HG03565 (cell line): ENCODE measurements at regions not wholly inside any gene's neighbourhood (a gene's known extent, or its start where the extent isn't known, plus 50 kb on each side); places are given as distances from the start of the nearest gene placed in this dataset.
"Not testable (repeated sequence)": the region's sequence is repeated elsewhere in the genome, so short reads cannot be mapped to it uniquely, and the experiment has no call there.

Experiments
- ATAC-seq: cut with Tn5 transposase; IDR thresholded peaks from one replicate; pipeline ENCODE4 v1.9.1; 2021; ENCODE audit warnings: mild to moderate bottlenecking, moderate library complexity; ENCODE audit not compliant: unreplicated experiment

DNA sequence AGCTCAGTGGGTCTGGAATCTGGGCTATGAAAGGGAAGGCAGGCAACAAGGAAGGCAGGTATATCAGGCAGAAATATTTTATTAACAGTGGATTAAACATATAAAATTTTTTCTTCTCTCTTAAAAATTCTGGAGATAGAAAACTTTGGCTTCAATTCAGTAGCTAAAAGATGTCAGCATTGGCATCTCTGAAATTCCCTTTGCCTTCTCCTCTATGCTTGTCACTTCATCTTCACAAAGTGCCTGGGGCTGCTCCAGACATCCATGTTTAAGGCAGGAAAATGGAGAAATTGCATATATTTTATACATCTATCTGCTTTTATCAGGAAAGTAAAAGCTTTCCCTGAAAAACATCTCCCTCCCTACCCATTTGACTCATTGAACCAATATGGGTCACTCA, 894.1 kb upstream of the API5 start:
- ATAC-seq, result no peak

DNA sequence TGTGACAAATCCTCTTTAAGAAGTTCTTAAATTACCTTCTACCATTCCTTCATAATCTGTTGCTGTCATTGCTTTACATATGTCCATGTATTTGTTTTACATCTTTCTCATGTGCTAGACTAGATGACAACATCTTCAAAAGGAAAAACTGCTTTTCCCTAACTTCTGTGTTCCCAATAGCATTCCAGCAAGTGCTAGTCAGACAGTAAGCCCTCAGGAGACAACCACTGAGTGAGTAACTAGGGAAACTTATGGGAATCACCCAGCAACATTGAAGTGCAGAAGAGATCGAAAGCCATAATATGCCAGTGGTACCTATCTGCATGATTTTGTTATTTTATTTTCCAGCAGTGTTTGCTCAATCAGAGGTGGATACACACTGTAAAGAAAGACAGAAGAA, 889.7 kb upstream of the API5 start:
- no peak for ATAC-seq

DNA sequence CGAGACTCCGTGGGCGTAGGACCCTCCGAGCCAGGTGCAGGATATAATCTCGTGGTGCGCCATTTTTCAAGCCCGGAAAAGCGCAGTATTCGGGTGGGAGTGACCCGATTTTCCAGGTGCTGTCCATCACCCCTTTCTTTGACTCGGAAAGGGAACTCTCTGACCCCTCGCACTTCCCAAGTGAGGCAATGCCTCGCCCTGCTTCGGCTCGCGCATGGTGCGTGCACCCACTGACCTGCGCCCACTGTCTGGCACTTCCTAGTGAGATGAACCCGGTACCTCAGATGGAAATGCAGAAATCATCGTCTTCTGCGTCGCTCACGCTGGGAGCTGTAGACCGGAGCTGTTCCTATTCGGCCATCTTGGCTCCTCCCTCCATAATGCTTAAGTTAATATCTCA, 876.9 kb upstream of the API5 start:
- not testable (repeated sequence) for ATAC-seq

DNA sequence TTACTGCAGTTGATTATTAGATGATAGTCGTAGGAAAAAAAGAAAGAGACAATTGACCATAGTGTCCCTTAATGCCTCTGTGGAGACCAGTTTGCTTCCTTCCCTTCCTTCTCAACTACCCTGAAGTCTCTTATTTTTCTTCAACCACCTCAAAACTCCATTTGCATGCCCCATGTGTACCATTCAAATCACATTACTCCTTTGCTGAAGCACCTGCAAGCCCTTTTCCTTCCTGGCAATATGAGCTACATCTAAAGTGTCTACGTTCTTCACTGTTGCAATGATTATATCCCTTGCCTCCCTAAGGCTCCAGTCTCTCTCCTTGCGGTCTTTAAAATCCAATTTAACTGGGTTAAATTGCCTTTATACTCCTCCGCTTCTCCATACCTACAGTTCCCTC, 867.4 kb upstream of the API5 start:
- no peak for ATAC-seq

DNA sequence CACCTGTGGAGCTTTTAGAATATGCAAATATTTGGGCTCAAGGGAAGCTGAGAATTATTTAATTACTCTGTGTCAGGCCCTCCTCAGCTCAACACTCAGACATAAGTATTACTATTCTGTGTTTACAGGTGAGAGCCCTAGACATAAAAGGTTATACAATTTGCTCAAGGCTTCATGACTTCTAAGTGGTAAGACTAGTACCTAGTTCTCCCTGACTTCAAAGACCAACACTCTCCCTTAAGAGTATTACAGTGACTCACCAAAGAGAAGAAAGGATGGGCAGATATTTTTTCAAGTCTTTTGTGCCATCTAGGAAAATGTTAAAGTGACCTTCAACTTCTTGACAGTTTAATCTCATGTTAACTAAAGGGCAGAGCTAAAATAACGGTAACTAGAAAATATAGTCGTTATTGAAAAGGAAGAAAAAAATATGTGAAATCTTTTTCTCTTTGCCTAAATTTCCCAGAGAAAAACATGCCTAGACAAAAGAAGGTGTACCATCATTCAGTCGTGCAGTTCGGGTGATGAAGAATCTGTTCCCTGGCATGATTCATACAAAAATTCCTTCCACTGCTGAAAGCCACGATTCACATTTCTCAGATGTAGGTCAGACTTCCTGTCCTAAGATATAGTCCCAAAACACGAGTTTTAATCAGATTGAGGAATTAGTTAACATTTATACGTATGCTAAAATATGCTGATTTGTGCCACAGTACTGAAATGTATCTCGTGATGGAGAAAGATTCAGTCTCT, 849.1 kb upstream of the API5 start:
- ATAC-seq, result no peak

DNA sequence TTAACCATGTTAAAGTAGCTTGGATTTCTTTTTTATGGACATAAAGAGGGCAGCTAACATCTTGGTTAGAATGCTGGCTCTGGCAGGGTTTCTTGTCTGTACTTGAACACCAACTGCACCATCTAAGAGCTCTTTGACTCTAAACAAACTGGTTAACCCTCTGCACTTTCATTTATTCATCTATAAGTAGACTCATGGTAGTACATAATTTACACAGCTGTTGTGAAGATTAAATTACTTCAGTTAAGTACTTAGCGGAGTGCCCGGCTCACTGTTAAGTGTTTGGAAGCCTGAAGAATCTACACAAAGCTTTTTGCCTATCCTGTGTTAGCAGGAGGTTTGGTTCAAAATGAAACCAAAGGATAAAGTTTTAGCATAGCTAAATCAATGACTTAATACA, 846.2 kb upstream of the API5 start:
- ATAC-seq, result no peak

DNA sequence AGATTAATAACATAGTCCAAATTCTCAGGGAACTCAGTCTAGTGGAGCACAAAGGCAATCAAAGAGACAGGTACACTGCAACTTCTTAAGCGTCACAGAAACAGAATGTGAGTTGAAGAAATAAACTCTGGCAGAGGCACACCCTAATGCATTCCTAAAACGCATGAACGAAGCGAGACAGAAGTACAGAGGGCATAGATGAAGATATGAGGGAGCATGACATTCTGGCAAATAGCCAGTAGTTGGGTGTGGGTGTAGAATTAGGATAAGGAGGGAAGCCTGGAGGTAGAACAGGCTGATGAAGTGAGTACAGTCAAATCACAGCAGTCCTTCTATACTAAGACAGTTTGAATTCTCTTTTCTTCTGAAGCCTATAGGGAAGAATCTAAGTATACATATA, 838.7 kb upstream of the API5 start:
- no peak for ATAC-seq

DNA sequence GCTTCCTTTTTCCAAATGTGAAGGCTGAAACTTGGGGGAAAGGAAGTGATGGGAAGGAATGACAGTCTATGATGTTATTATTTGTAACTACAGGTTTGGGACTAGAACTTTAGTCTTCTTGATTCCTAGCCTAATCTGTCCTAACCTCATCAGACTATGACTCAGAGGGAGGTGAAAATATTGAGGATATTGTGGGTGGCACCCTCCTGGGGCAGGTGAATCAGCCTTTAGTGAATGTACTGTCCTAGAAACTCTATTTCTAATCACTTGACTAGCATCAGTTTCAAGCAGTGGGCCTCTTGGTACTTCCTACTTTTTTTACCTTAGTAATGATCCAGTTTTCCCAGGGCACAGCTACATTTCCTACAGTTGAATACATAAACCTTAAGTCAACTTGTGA, 829.0 kb upstream of the API5 start:
- no peak for ATAC-seq

DNA sequence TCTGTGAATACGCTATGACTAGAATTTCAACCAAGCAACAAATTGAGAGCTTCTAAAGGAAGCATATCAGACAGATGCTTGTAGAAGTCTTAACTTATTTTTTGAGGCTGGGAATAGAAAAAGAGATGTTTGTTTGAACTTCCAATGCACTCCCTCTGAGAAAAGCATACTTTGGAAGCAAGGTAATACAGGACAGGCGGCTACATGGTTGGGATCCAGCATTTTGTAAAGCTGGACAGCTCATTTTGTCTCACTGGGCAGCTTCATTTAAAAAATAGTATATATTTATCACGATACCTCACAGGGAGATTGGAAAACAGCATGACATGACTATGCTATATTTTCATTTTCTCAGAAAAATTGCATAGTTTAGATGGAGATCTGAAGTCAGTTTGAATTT, 821.3 kb upstream of the API5 start:
- ATAC-seq, result no peak

DNA sequence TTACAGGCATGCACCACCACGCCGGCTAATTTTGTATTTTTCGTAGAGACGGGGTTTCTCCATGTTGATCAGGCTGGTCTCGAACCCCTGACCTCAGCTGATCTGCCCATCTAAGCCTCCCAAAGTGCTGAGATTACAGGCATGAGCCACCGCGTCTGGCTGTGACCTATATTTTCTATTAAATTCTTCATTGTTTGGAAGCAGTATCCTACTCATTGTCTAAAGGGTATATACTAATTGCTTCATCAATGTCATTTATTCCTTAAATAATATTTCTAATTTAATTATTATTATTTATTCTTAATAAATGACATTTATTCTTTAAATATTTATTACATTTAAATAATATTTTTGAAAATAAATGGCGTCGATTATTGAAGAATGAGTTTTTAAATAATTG, 817.3 kb upstream of the API5 start:
- no peak for ATAC-seq

DNA sequence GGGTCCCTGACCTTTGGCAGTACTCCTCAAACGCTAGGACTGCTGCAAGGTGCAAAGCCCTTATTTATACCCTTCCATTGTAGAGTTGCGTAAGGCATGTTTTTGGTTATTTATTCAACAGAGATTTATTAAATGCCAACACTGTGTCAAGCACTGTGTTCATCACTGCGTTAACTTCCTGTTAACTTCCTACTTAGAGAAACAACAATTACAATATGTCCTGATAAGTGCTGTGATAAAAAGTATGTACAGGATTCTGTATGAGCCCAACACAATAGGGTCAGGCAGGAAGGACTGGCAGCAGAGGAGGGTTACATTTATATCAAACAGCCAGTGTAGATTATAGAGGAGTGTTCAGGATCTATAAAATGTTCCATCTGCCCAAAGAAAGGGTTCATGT, 812.8 kb upstream of the API5 start:
- no peak for ATAC-seq

DNA sequence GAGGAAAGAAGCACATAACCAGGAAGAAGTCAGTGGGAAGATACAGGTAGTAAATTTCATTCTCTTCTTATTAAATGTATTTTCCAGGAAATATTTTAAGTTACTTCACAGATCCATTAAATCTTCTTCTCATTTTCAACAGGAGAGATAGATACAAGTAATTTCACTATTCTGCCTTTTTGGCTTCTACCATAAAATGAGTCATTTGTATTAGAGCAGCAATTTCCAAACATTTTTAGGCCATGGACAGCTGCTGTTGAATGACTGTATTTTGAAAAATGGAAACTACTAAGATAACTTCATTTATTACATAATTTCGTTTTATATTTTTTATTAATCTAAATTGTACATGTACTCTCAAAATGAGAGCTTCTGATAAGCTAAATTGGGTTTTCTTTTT, 809.6 kb upstream of the API5 start:
- ATAC-seq, result no peak

DNA sequence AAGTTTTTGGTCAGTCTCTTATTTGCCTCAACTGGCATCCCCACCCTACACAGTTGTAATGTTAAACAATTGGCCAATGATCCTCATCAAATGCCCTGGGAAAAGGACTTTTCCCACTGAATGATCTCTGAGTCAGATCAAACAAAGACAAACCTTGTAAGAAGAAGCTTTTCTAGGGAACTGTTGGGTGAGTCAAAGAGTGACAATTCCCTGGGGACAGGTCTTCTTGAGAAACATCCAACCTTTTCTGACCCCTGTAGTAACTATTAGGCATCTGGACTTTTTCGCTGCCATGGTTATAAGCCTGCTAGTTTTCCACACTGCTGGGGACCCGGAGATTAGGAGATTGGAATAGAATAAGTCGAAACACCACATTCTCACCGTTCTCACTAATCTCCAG, 789.8 kb upstream of the API5 start:
- ATAC-seq, result no peak

DNA sequence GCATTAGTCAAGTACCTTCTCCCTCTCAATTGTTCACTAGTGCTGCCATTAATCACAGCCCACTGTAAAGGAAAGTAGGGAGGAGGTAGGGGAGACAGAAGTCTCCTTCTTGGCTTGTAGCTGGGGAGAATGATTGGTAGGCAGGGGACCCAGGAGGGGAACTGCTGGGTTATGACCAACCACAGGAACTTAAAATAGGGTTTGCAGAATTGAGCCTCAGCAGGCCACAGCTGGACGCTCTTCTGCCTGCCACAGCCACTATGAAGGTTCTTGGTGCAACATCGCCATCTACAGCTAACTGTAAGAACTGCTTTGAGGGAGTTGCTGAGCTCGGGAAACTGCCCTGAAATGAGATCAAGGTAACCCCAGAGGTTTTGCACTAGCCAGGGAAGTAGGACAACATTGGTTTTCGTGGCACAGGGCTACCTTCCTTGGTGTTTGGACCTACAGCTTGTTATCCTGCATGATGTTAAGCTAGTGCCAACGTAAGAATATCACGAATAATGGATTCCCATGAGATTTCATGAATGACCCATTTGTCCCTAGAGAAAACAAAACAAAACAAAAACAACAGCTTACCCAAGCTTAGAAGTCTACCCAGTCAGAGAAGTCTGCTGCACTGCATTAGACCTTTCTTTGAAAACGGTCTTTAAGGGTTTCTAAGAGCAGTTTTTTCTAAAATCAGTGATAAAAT, 787.1 kb upstream of the API5 start:
- peak; percentile 93 for ATAC-seq

DNA sequence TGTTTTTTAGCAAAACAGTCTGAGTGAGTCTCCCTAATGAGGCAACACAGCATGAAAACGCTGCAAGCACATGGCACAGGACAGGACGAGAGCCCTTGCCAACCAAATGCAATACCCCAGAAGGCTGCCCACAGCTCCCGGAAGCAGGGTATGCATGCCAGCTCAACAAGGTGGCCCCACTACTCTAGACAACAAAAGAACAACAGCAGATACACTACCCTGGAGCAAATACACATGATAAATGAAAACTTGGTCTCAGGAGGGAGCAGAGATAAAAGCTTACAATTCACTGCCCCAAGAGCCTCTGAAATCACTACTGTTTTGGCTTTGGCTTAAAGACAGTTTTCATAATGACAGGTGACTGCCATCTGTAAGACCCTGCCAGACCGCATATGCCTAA, 785.4 kb upstream of the API5 start:
- no peak for ATAC-seq

DNA sequence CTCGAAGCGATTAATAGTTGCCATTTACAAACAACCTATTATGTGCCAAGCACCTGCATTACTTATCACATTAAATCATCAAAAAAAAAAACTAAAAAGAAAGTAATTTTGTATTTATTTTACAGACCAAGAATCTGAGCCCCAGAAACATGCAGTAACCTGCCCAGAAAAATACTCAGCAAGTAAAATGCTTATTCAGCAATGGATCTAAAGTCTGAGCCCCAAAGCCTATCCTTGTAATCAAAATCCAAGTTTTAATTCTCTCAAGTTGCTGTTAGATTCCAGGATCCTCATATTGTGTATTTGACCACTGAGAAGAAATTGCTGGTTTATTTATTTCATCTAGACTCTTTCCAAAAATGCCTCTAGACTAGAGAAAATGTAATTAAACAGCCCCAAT, 783.3 kb upstream of the API5 start:
- ATAC-seq, result no peak

DNA sequence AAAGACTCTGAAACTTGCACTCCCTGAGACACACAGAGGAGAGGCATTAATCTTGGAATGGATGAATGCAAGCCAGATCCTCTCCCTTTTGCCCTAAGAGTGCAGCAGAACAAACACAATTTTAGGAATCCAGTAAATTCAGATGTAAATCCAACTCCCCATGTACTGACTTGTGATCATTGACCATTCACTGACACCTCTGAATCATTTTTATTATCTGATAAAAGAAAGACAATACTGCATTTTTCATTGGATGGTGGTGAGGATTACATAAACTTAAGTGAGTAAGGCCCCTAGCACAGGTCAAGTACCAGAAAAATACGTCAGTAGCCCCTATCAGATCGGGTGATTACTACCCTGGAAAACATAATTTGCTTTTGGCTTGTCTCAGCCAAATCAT, 782.9 kb upstream of the API5 start:
- ATAC-seq, result no peak

DNA sequence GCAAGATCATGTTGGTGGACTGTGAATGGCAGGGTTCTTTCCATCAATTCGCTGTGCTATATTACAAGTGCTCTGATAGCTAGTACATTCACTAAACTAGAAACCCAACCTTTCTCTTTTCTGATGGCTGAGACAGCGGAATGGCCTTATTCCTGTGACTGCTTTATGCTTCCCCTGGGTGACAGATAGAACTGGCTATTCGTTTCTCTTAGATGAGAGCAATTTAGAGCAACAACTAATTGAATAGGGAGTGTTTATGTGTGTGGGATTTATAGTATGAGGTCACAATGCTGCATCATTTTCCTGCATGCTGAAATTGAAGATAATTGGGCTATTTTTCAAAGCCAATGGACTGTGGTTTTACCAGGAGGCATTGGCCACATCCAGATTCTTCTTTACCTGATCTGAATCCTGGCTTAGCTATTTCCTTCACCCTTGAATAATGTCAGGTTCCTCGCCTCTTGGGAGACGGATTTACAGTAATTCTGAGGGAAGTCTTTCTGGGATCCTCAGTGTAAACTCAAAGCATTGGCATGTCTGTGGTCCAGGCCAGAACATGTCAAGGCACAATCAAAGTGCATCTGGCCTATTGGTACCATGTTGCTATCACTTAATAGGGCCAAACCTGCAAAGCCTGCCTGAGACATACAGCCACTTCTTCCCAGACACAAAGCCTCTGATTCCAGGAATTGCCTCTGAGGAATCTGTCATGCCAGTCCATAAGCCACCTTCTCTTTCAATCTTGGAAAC, 775.0 kb upstream of the API5 start:
- no peak for ATAC-seq

DNA sequence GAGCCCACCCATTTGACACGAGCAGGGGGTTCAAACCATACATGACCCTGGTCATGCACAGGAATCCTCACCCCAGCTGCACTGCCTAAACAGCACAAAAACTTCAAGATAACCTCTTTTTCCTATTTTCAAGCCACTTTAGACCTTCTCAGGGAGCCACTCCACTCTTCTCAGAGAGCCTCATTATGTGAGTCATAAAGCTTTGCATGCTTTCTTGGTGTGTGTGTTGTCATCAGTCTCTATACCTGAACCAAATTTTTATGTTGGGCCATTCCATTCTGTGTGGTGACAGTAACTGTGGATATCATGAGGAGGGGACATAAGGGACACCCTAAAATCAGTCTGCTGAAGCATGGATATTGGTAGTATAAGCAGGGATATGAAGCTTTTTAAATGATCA, 769.5 kb upstream of the API5 start:
- no peak for ATAC-seq

DNA sequence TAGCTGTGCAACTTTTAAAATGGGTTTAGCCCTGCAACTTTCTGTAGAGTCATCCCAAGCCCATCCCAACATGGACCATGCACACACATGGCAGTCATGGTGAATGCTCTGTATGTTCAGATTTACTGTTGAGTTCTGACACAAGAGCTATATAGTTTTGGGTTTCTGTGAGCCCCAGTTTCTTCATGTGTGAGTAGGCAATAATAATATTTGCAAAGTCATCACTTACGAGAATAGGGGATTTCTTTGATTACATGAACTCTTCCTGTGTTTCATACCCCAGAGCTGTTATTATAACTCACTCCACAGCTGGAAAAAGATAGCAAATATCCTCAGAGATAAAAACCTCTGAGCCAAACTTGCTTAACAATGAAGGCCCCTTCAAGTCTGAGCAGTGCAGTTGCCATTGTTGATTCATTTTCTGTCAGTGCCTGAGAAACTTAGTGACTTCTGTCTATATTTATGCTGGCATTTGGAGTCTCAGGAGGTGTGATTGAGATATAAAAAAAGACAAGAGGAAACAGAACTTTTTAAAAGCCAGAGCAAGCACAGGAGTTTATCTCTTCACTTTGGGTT, 767.9 kb upstream of the API5 start:
- ATAC-seq, result no peak

DNA sequence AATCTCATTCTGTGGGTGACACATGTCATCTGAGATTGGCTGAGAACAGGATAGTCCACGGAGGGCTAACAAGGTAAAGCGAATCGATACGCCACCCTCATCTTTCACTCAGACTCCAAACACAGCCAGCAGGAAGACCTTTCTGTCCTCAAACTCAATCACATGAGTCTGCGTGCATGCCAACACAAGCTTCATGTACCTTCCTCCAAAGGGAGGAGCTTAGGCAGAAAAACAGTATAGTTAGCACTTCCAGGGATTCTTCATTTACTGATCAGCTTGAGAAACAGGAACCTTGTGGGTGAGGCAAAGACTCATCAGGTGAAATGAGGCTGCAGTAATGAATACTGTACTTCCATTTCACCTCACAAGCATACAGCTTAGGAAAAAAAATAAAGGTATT, 767.1 kb upstream of the API5 start:
- ATAC-seq, result no peak

DNA sequence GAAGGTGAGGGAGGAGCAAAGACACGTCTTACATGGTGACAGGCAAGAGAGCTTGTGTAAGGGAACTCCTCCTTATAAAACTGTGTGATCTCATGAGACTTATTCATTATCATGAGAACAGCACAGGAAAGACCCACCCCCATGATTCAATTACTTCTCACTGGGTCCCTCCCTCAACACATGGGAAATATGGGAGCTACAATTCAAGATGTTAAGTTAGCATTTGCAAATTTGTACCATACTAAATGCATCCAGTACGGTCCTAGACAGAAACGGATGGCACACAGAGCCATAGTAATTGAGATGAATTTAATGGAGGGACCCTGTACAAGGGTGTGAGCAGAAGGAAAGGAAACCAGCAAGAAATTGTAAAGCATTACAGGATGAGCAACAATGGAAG, 765.8 kb upstream of the API5 start:
- ATAC-seq, result no peak
